ENCODE measurements at regions not wholly inside any gene's neighbourhood (a gene's known extent, or its start where the extent isn't known, plus 50 kb on each side); places are given as distances from the start of the nearest gene placed in this dataset.

GRCh38 chr1:239302696-239303095, 83.7 kb upstream of the CHRM3 start:
- ChIA-PET CTCF (no interaction called here), POLR2A (no interaction called here)
- TF ChIP-seq CTCF (IDR thresholded peaks at IDR 0.05; ENCODE audit: insufficient read depth in 1 of 2, low read depth in 1 of 2, low read length in 1 of 2, severe bottlenecking in 1 of 2, unreplicated experiment in 1 of 2), result no peak
- Mint-ChIP-seq H3K36me3 (ENCODE audit: insufficient read depth, unreplicated experiment) (no peaks in the 10 kb centered on the region), H3K9me3 (ENCODE audit: unreplicated experiment) (no peaks in the 10 kb centered on the region), H3K4me3 (ENCODE audit: unreplicated experiment) (no peak overlapping the region), H3K4me1 (ENCODE audit: low read depth, unreplicated experiment) (no peaks in the 10 kb centered on the region), H3K27ac (ENCODE audit: unreplicated experiment) (no peak overlapping the region), H3K27me3 (ENCODE audit: insufficient read depth, unreplicated experiment) (peaks cover 3% of the 10 kb centered on the region)
- Histone ChIP-seq H3K27me3 (replicated peaks; ENCODE audit: control insufficient read depth, insufficient read depth, low read length) (no peaks in the 10 kb centered on the region), H3K4me3 (ENCODE audit: low read depth, low read length) (no peak overlapping the region), H3K36me3 (ENCODE audit: control insufficient read depth, insufficient read depth, low read length) (no peaks in the 10 kb centered on the region), H3K9me3 (no peaks in the 10 kb centered on the region), H3K4me1 (no peaks in the 10 kb centered on the region)
- intact Hi-C loops (cut with micrococcal nuclease; ENCODE audit: unreplicated experiment), result no loop called here
- DNase-seq, result no peak
- BruUV-seq (replicated peaks), result no TSS peak

GRCh38 chr1:239301251-239301650, 85.1 kb upstream of the CHRM3 start:
- Mint-ChIP-seq H3K27me3 (ENCODE audit: insufficient read depth, unreplicated experiment) (peaks cover 3% of the 10 kb centered on the region), H3K4me3 (ENCODE audit: unreplicated experiment) (no peak overlapping the region), H3K9me3 (ENCODE audit: unreplicated experiment) (no peaks in the 10 kb centered on the region), H3K27ac (ENCODE audit: unreplicated experiment) (no peak overlapping the region), H3K4me1 (ENCODE audit: low read depth, unreplicated experiment) (no peaks in the 10 kb centered on the region), H3K36me3 (ENCODE audit: insufficient read depth, unreplicated experiment) (no peaks in the 10 kb centered on the region)
- no peak overlapping the region for H3K4me3 ChIP-seq (ENCODE audit: low read depth, low read length)
- no TSS peak for BruUV-seq (replicated peaks)
- no peaks in the 10 kb centered on the region for H3K36me3 ChIP-seq (ENCODE audit: control insufficient read depth, insufficient read depth, low read length)
- H3K4me1 ChIP-seq, result no peaks in the 10 kb centered on the region
- ChIA-PET POLR2A (no interaction called here), CTCF (no interaction called here)
- H3K27me3 ChIP-seq (replicated peaks; ENCODE audit: control insufficient read depth, insufficient read depth, low read length), result no peaks in the 10 kb centered on the region
- intact Hi-C loops (cut with micrococcal nuclease; ENCODE audit: unreplicated experiment), result no loop called here
- H3K9me3 ChIP-seq, result no peaks in the 10 kb centered on the region
- no peak for TF ChIP-seq CTCF (IDR thresholded peaks at IDR 0.05; ENCODE audit: insufficient read depth in 1 of 2, low read depth in 1 of 2, low read length in 1 of 2, severe bottlenecking in 1 of 2, unreplicated experiment in 1 of 2)
- no peak for DNase-seq

GRCh38 chr1:239297910-239298309, 88.5 kb upstream of the CHRM3 start:
- Mint-ChIP-seq H3K36me3 (ENCODE audit: insufficient read depth, unreplicated experiment) (no peaks in the 10 kb centered on the region), H3K4me1 (ENCODE audit: low read depth, unreplicated experiment) (no peaks in the 10 kb centered on the region), H3K4me3 (ENCODE audit: unreplicated experiment) (no peak overlapping the region), H3K27me3 (ENCODE audit: insufficient read depth, unreplicated experiment) (peaks cover 10% of the 10 kb centered on the region), H3K9me3 (ENCODE audit: unreplicated experiment) (no peaks in the 10 kb centered on the region), H3K27ac (ENCODE audit: unreplicated experiment) (no peak overlapping the region)
- CTCF ChIA-PET, result no interaction called here
- no peaks in the 10 kb centered on the region; the same call in 1 of the 2 replicates for H3K9me3 ChIP-seq
- intact Hi-C loops (cut with micrococcal nuclease; ENCODE audit: unreplicated experiment), result no loop called here
- TF ChIP-seq CTCF (IDR thresholded peaks at IDR 0.05; ENCODE audit: insufficient read depth in 1 of 2, low read depth in 1 of 2, low read length in 1 of 2, severe bottlenecking in 1 of 2, unreplicated experiment in 1 of 2), result no peak
- no peaks in the 10 kb centered on the region for H3K27me3 ChIP-seq (replicated peaks; ENCODE audit: control insufficient read depth, insufficient read depth, low read length)
- no peaks in the 10 kb centered on the region for H3K36me3 ChIP-seq (ENCODE audit: control insufficient read depth, insufficient read depth, low read length)
- no peak overlapping the region for H3K4me3 ChIP-seq (ENCODE audit: low read depth, low read length)
- H3K4me1 ChIP-seq, result no peaks in the 10 kb centered on the region
- no TSS peak for BruUV-seq (replicated peaks)
- POLR2A ChIA-PET, result no interaction called here
- no peak for DNase-seq

All from Caco-2 (cell line).